Astrocyte (in vitro differentiated cells and primary cell): ENCODE measurements at regions not wholly inside any gene's neighbourhood (a gene's known extent, or its start where the extent isn't known, plus 50 kb on each side); places are given as distances from the start of the nearest gene placed in this dataset.

Experiments used
- DNase-seq: peaks from one replicate; pipeline ENCODE4 v3.0.0-alpha.2; 2010; ENCODE audit warnings: low read depth
- FAIRE-seq: peaks from 2 replicates; lab custom pipeline; 2011; peaks lifted over from hg19 to GRCh38; lab: Jason Lieb, UNC
- H2AFZ ChIP-seq: 2 replicates; pipeline ENCODE4 v1.6.0; 2012; ENCODE audit warnings: low read depth, low read length, inconsistent platforms
- H3K27ac ChIP-seq: 2 replicates; pipeline ENCODE4 v1.5.1; 2011; ENCODE audit warnings: low read depth, low read length, inconsistent platforms
- H3K27me3 ChIP-seq: 2 replicates; pipeline ENCODE4 v1.6.0; 2011; ENCODE audit warnings: low read length, inconsistent platforms; ENCODE audit not compliant: insufficient read depth
- H3K36me3 ChIP-seq: 2 replicates; pipeline ENCODE4 v1.5.1; 2011; ENCODE audit warnings: low read length, inconsistent platforms; ENCODE audit not compliant: insufficient read depth
- H3K4me1 ChIP-seq: 2 replicates; pipeline ENCODE4 v1.5.1; 2011; ENCODE audit warnings: low read length, inconsistent platforms; ENCODE audit not compliant: insufficient read depth
- H3K4me2 ChIP-seq: 2 replicates; pipeline ENCODE4 v1.6.0; 2012; ENCODE audit warnings: low read length, inconsistent platforms
- H3K4me3 ChIP-seq: 2 replicates; pipeline ENCODE4 v1.5.1; 2011; ENCODE audit warnings: low read depth, mild to moderate bottlenecking, low read length, inconsistent platforms; ENCODE audit not compliant: insufficient read depth
- H3K79me2 ChIP-seq: 2 replicates; pipeline ENCODE4 v1.6.0; 2012; ENCODE audit warnings: mild to moderate bottlenecking, low read length, inconsistent platforms; ENCODE audit not compliant: insufficient read depth
- H3K9ac ChIP-seq: 2 replicates; pipeline ENCODE4 v1.6.0; 2012; ENCODE audit warnings: mild to moderate bottlenecking, low read length, inconsistent platforms
- H3K9me3 ChIP-seq: 2 replicates; pipeline ENCODE4 v1.5.1; 2012; ENCODE audit warnings: low read depth, mild to moderate bottlenecking, low read length, inconsistent platforms; ENCODE audit not compliant: insufficient read depth
- H4K20me1 ChIP-seq: 2 replicates; pipeline ENCODE4 v1.6.0; 2012; ENCODE audit warnings: low read length, inconsistent platforms; ENCODE audit not compliant: insufficient read depth
- H3K27ac Mint-ChIP-seq: one replicate; pipeline ENCODE4 v1.8.0; 2021; ENCODE audit warnings: mild to moderate bottlenecking, mixed read lengths; ENCODE audit not compliant: unreplicated experiment
- H3K27me3 Mint-ChIP-seq: one replicate; pipeline ENCODE4 v1.8.0; 2021; ENCODE audit warnings: low read depth, mixed read lengths; ENCODE audit not compliant: unreplicated experiment
- H3K36me3 Mint-ChIP-seq: one replicate; pipeline ENCODE4 v1.8.0; 2021; ENCODE audit warnings: low read depth, mixed read lengths; ENCODE audit not compliant: unreplicated experiment
- H3K4me1 Mint-ChIP-seq: one replicate; pipeline ENCODE4 v1.8.0; 2021; ENCODE audit warnings: low read depth, mixed read lengths; ENCODE audit not compliant: unreplicated experiment
- H3K4me3 Mint-ChIP-seq: one replicate; pipeline ENCODE4 v1.8.0; 2021; ENCODE audit warnings: mild to moderate bottlenecking, moderate library complexity, mixed read lengths; ENCODE audit not compliant: unreplicated experiment
- H3K9me3 Mint-ChIP-seq: one replicate; pipeline ENCODE4 v1.8.0; 2021; ENCODE audit warnings: mild to moderate bottlenecking, mixed read lengths; ENCODE audit not compliant: unreplicated experiment
- CTCF ChIP-seq: IDR thresholded peaks from 2 replicates; pipeline ENCODE4 v1.5.1; 2011; ENCODE audit warnings: low read depth, mild to moderate bottlenecking, inconsistent platforms, low read length, moderate library complexity; ENCODE audit not compliant: insufficient read depth
- EZH2 ChIP-seq: IDR thresholded peaks from 2 replicates; pipeline ENCODE4 v1.6.1; 2012; ENCODE audit warnings: mild to moderate bottlenecking, low read length, inconsistent platforms; ENCODE audit not compliant: insufficient read depth

- TF ChIP-seq CTCF (no peak), EZH2 (no peak)
- no peaks in the 10 kb centered on the region for H3K4me1 ChIP-seq
- no peak overlapping the region for H3K4me3 ChIP-seq
- no peak overlapping the region for H2AFZ ChIP-seq
- no peak overlapping the region for H3K27ac ChIP-seq
- Mint-ChIP-seq H3K4me1 (no peaks in the 10 kb centered on the region), H3K27ac (no peak overlapping the region), H3K4me3 (no peak overlapping the region), H3K9me3 (peaks cover 27% of the 10 kb centered on the region), H3K27me3 (peaks cover 22% of the 10 kb centered on the region), H3K36me3 (peaks cover 3% of the 10 kb centered on the region)
- H4K20me1 ChIP-seq, result no peaks in the 10 kb centered on the region
- DNase-seq, result no peak
- H3K79me2 ChIP-seq, result no peaks in the 10 kb centered on the region
- no peak for FAIRE-seq
- H3K9me3 ChIP-seq, result peaks cover 9% of the 10 kb centered on the region
- no peaks in the 10 kb centered on the region for H3K27me3 ChIP-seq
- H3K4me2 ChIP-seq, result no peak overlapping the region
- no peaks in the 10 kb centered on the region for H3K36me3 ChIP-seq
- no peak overlapping the region for H3K9ac ChIP-seq
These were observed 58.1 kb upstream of the SPTLC1 start for GRCh38 chr9:92173318-92173717.

GRCh38 chr9:92171822-92172221 is 56.6 kb upstream of the SPTLC1 start:
- Histone ChIP-seq H4K20me1 (no peaks in the 10 kb centered on the region), H3K79me2 (no peaks in the 10 kb centered on the region), H3K4me1 (no peaks in the 10 kb centered on the region), H3K27ac (no peak overlapping the region), H3K36me3 (no peaks in the 10 kb centered on the region), H3K4me3 (no peak overlapping the region), H3K9ac (no peak overlapping the region), H2AFZ (no peak overlapping the region), H3K4me2 (no peak overlapping the region), H3K27me3 (no peaks in the 10 kb centered on the region), H3K9me3 (peaks cover 9% of the 10 kb centered on the region)
- no peak overlapping the region for H3K4me3 Mint-ChIP-seq
- no peaks in the 10 kb centered on the region for H3K4me1 Mint-ChIP-seq
- H3K9me3 Mint-ChIP-seq, result peaks cover 26% of the 10 kb centered on the region
- H3K27me3 Mint-ChIP-seq, result peaks cover 20% of the 10 kb centered on the region
- DNase-seq, result no peak
- no peak overlapping the region for H3K27ac Mint-ChIP-seq
- peaks cover 3% of the 10 kb centered on the region for H3K36me3 Mint-ChIP-seq
- TF ChIP-seq CTCF, result no peak
- no peak for TF ChIP-seq EZH2
- no peak for FAIRE-seq

GRCh38 chr9:92171281-92171680 is 56.1 kb upstream of the SPTLC1 start:
- no peak overlapping the region for H3K4me3 ChIP-seq
- H3K27ac ChIP-seq, result no peak overlapping the region
- peaks cover 9% of the 10 kb centered on the region for H3K9me3 ChIP-seq
- no peaks in the 10 kb centered on the region for H4K20me1 ChIP-seq
- no peak for TF ChIP-seq CTCF
- TF ChIP-seq EZH2, result no peak
- Mint-ChIP-seq H3K9me3 (peaks cover 25% of the 10 kb centered on the region), H3K36me3 (peaks cover 3% of the 10 kb centered on the region), H3K4me1 (no peaks in the 10 kb centered on the region), H3K27me3 (peaks cover 19% of the 10 kb centered on the region), H3K4me3 (no peak overlapping the region), H3K27ac (no peak overlapping the region)
- H3K4me2 ChIP-seq, result no peak overlapping the region
- no peaks in the 10 kb centered on the region for H3K79me2 ChIP-seq
- FAIRE-seq (no peak), DNase-seq (no peak)
- H3K27me3 ChIP-seq, result no peaks in the 10 kb centered on the region
- no peaks in the 10 kb centered on the region for H3K36me3 ChIP-seq
- H3K4me1 ChIP-seq, result no peaks in the 10 kb centered on the region
- no peak overlapping the region for H3K9ac ChIP-seq
- no peak overlapping the region for H2AFZ ChIP-seq
